Lung (tissue), 11 donors: ENCODE measurements at regions not wholly inside any gene's neighbourhood (a gene's known extent, or its start where the extent isn't known, plus 50 kb on each side); places are given as distances from the start of the nearest gene placed in this dataset.

Experiments used
- ATAC-seq: fragments of 200-7000 bp; cut with Tn5 transposase; one replicate; pipeline ENCODE4 v1.9.1; 2020; ENCODE audit warnings: moderate number of reproducible peaks; ENCODE audit not compliant: insufficient read depth, low FRiP score
- DNase-seq, 3 donors: peaks; one replicate each; pipeline ENCODE4 v3.0.0-alpha.2; 2013 to 2017
- H3K27ac ChIP-seq, 2 donors: one replicate each; pipeline ENCODE4 v1.5.1; 2013; ENCODE audit warnings: mild to moderate bottlenecking in 2 of 2, moderate library complexity in 2 of 2, control low read depth in 1 of 2, inconsistent platforms in 1 of 2, low read depth in 1 of 2, low read length in 1 of 2
- H3K27me3 ChIP-seq, 3 donors: one replicate each; pipeline ENCODE4 v1.5.1; 2013; ENCODE audit warnings: low read length in 2 of 3; ENCODE audit not compliant: control insufficient read depth in 3 of 3, insufficient read depth in 3 of 3
- H3K36me3 ChIP-seq, 4 donors: one replicate each; pipeline ENCODE4 v1.5.1; 2013; ENCODE audit warnings: low read length in 4 of 4, mild to moderate bottlenecking in 1 of 4, moderate library complexity in 1 of 4; ENCODE audit not compliant: control insufficient read depth in 4 of 4, insufficient read depth in 4 of 4
- H3K4me1 ChIP-seq, 5 donors: one replicate each; pipeline ENCODE4 v1.5.1; 2013; ENCODE audit warnings: low read length in 5 of 5, mild to moderate bottlenecking in 2 of 5, moderate library complexity in 1 of 5; ENCODE audit not compliant: control insufficient read depth in 5 of 5, insufficient read depth in 5 of 5
- H3K4me3 ChIP-seq: one replicate; pipeline ENCODE4 v1.5.1; 2013; ENCODE audit warnings: mild to moderate bottlenecking, control low read depth, moderate library complexity
- H3K9ac ChIP-seq, 2 donors: one replicate each; pipeline ENCODE4 v1.5.1; 2013; ENCODE audit warnings: low read length in 2 of 2, control low read depth in 1 of 2; ENCODE audit not compliant: insufficient read depth in 1 of 2
- H3K9me3 ChIP-seq, 4 donors: one replicate each; pipeline ENCODE4 v1.5.1; 2013; ENCODE audit warnings: low read length in 3 of 4, mild to moderate bottlenecking in 1 of 4, moderate library complexity in 1 of 4; ENCODE audit not compliant: control insufficient read depth in 4 of 4, insufficient read depth in 3 of 4
- WGBS, 2 donors: extraction: QIAGEN DNeasy Blood & Tissue Kit; methylation state at CpG; one replicate each; pipeline ENCODE4 v1.1.7; 2013; 5-methylcytosine and 5-hydroxymethylcytosine counted together
- TF ChIP-seq, protein P1 (sequence below): IDR thresholded peaks from 2 replicates; pipeline ENCODE4 v1.5.1; 2012; ENCODE audit warnings: mild to moderate bottlenecking; ENCODE audit errors: control extremely low read depth, extremely low read depth
- donor health status: control.
- donor health status: control.
- donor health status: Bipolar disorder and iron deficiency.
- donor health status: healthy.
- donor health status: DM: yes; HTN: yes; CAD: no.

DNA sequence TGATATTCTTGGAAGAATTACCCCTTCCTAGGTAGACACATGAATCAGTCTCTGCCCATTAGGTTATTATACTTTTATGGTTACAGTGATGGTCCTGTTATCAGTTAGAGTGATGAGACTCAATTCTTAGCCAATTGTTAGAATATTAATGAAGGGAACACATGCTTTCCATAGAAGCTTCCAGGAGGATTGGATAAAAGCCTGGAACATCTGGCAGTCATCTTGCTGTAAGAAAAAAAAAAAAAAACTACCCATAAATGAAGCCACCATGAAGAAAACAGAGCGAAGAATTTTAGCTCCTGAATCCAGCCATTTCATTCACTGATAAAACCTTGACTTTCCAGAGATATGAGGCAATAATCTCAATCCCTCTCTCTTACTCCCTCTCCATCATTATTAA lies 262.5 kb upstream of the GRIN3A start:
- no peaks in the 10 kb centered on the region for H3K36me3 ChIP-seq
- TF ChIP-seq, protein P1, sequence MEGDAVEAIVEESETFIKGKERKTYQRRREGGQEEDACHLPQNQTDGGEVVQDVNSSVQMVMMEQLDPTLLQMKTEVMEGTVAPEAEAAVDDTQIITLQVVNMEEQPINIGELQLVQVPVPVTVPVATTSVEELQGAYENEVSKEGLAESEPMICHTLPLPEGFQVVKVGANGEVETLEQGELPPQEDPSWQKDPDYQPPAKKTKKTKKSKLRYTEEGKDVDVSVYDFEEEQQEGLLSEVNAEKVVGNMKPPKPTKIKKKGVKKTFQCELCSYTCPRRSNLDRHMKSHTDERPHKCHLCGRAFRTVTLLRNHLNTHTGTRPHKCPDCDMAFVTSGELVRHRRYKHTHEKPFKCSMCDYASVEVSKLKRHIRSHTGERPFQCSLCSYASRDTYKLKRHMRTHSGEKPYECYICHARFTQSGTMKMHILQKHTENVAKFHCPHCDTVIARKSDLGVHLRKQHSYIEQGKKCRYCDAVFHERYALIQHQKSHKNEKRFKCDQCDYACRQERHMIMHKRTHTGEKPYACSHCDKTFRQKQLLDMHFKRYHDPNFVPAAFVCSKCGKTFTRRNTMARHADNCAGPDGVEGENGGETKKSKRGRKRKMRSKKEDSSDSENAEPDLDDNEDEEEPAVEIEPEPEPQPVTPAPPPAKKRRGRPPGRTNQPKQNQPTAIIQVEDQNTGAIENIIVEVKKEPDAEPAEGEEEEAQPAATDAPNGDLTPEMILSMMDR, result no peak
- H3K4me3 ChIP-seq, result no peak overlapping the region
- DNase-seq (no peak), ATAC-seq (no peak)
- H3K4me1 ChIP-seq, result no peaks in the 10 kb centered on the region
- H3K9ac ChIP-seq, result no peak overlapping the region
- no peaks in the 10 kb centered on the region for H3K9me3 ChIP-seq
- WGBS, 2 donors, result 80 to 87% methylated on average over 1 of the region's 1 CpG
- H3K27ac ChIP-seq, result no peak overlapping the region
- H3K27me3 ChIP-seq, result no peaks in the 10 kb centered on the region

DNA sequence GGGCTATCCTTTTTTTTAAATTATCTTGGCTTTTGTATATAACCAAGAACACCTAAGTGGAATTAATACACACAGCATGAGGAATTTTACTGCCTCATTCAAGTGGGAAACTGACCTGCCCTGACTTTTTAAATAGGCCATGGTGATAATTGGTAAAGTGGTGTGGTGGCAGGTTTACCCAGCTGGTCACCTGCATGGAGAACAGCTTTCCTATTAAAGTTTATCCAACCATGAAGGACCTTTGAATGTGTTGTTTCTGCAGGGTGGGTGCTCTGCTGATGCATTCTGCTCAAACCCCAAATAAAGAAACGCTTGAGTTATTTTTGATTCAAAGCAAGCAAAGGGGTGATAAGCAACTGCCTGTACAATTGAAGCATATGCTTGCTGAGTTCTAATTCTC lies 261.0 kb upstream of the GRIN3A start:
- DNase-seq (no peak), ATAC-seq (no peak)
- Histone ChIP-seq H3K9ac (no peak overlapping the region), H3K9me3 (no peaks in the 10 kb centered on the region), H3K4me3 (no peak overlapping the region), H3K4me1 (no peaks in the 10 kb centered on the region), H3K27ac (no peak overlapping the region), H3K36me3 (no peaks in the 10 kb centered on the region), H3K27me3 (no peaks in the 10 kb centered on the region)
- WGBS, 2 donors, result 68 to 81% methylated on average over 1 of the region's 1 CpG
- TF ChIP-seq, protein P1, result no peak

DNA sequence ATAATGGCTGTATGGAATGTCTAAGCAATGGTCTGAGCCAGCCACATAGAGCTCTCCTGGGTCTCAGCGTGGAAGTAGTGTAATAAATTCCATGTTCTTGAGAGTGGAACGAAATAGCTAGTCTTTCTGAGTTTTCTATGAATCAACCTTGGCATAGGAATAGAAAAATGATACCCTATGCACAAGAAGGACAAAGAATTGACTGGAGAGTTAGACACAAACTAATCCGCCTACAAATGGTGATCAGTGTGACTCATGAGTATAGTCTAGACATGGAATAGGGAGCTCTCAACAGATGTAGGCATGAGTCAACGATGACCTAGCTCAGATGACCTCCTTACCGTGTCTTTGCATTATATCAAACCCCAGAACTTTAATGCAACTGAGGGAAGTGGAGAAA lies 256.8 kb upstream of the GRIN3A start:
- Histone ChIP-seq H3K9ac (no peak overlapping the region), H3K27me3 (no peaks in the 10 kb centered on the region), H3K9me3 (no peaks in the 10 kb centered on the region), H3K36me3 (no peaks in the 10 kb centered on the region), H3K4me1 (no peaks in the 10 kb centered on the region), H3K4me3 (no peak overlapping the region), H3K27ac (no peak overlapping the region)
- TF ChIP-seq, protein P1, result no peak
- ATAC-seq, result no peak
- WGBS, 2 donors, result 66 to 74% methylated on average over 5 of the region's 5 CpGs
- no peak for DNase-seq

DNA sequence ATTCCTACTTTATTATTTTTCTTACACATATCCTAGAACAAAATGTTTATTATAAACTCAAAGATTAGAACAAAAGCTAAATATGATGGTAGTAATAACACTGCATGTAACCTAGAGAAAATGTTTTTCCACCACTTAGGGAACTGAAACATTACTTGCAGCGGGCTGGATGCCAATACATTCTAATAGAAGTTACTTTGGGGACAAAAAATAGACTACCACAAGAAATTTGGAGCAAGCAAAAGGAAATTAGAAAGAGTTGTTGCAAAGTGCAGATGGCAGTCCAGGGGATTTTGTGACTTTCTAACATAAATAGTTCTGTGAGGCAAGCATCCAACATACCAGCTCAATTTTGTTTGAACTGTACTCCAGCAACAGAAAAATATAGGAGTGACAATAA lies 255.3 kb upstream of the GRIN3A start:
- H3K4me3 ChIP-seq, result no peak overlapping the region
- no peaks in the 10 kb centered on the region for H3K4me1 ChIP-seq
- ATAC-seq, result no peak
- H3K9me3 ChIP-seq, result no peaks in the 10 kb centered on the region
- TF ChIP-seq, protein P1, result no peak
- no peaks in the 10 kb centered on the region for H3K36me3 ChIP-seq
- no peak overlapping the region for H3K27ac ChIP-seq
- H3K9ac ChIP-seq, result no peak overlapping the region
- WGBS, 2 donors, result 57 to 83% methylated on average over 1 of the region's 1 CpG
- no peak for DNase-seq
- H3K27me3 ChIP-seq, result no peaks in the 10 kb centered on the region
